CD4-positive, alpha-beta T cell (primary cell): ENCODE measurements at regions not wholly inside any gene's neighbourhood (a gene's known extent, or its start where the extent isn't known, plus 50 kb on each side); places are given as distances from the start of the nearest gene placed in this dataset.

Source experiments
- ATAC-seq: fragments of 200-7000 bp; cut with Tn5 transposase; one replicate; pipeline ENCODE4 v1.10.0; 2022; ENCODE audit warnings: mild to moderate bottlenecking; ENCODE audit not compliant: poor library complexity
- CTCF ChIA-PET: fragments of 350-600 bp; sonication (Branson Sonifier 250); formaldehyde crosslinking; loops from one replicate; lab custom pipeline; 2021; ENCODE audit warnings: antibody characterized with exemption, inconsistent platforms; lab: Charles Lee
- POLR2A ChIA-PET: fragments of 350-600 bp; sonication (Branson Sonifier 250); formaldehyde crosslinking; loops from one replicate; lab custom pipeline; 2021; ENCODE audit warnings: antibody characterized with exemption, inconsistent platforms; lab: Charles Lee
- DNase-seq, 14 experiments: peaks; one replicate each; pipeline ENCODE4 v3.0.0-alpha.2; 2013 to 2020; ENCODE audit warnings: mixed read lengths in 2 of 14
- H3K27ac ChIP-seq, 2 donors: one replicate each; pipeline versions ENCODE4 v1.5.1 to v1.7.0; 2013; ENCODE audit warnings: low read length in 2 of 2, low read depth in 1 of 2, mild to moderate bottlenecking in 1 of 2
- H3K27me3 ChIP-seq, 2 experiments: 1 replicate in 1 of 2; 2 replicates in 1 of 2; pipeline versions ENCODE4 v1.6.1 to v1.7.0; 2013; ENCODE audit warnings: low read length in 2 of 2, control low read depth in 1 of 2, mild to moderate bottlenecking in 1 of 2, moderate library complexity in 1 of 2; ENCODE audit not compliant: insufficient read depth in 2 of 2, control insufficient read depth in 1 of 2
- H3K36me3 ChIP-seq: one replicate; pipeline ENCODE4 v1.6.1; 2013; ENCODE audit warnings: low read length, control low read depth; ENCODE audit not compliant: insufficient read depth
- H3K4me1 ChIP-seq: one replicate; pipeline ENCODE4 v1.6.1; 2013; ENCODE audit warnings: low read length, control low read depth; ENCODE audit not compliant: insufficient read depth
- H3K4me3 ChIP-seq: one replicate; pipeline ENCODE4 v1.5.1; 2013; ENCODE audit warnings: mild to moderate bottlenecking, low read length, moderate library complexity
- H3K9me3 ChIP-seq, 2 experiments: 1 replicate in 1 of 2; 2 replicates in 1 of 2; pipeline versions ENCODE4 v1.6.1 to v1.7.0; 2013; ENCODE audit warnings: low read length in 2 of 2, mild to moderate bottlenecking in 2 of 2, control low read depth in 1 of 2, moderate library complexity in 1 of 2; ENCODE audit not compliant: control insufficient read depth in 1 of 2, insufficient read depth in 1 of 2
- H3K27ac Mint-ChIP-seq: one replicate; pipeline ENCODE4 v1.8.0; 2020; ENCODE audit warnings: mixed read lengths
- H3K27me3 Mint-ChIP-seq: one replicate; pipeline ENCODE4 v1.8.0; 2021; ENCODE audit warnings: mixed read lengths
- H3K36me3 Mint-ChIP-seq: one replicate; pipeline ENCODE4 v1.8.0; 2021; ENCODE audit warnings: low read depth, mixed read lengths
- H3K4me1 Mint-ChIP-seq: one replicate; pipeline ENCODE4 v1.8.0; 2021; ENCODE audit warnings: low read depth, mixed read lengths
- H3K4me3 Mint-ChIP-seq: one replicate; pipeline ENCODE4 v1.8.0; 2020; ENCODE audit warnings: mild to moderate bottlenecking, mixed read lengths
- H3K9me3 Mint-ChIP-seq: one replicate; pipeline ENCODE4 v1.8.0; 2020; ENCODE audit warnings: mixed read lengths
- CTCF ChIP-seq: fragments of 200-600 bp; IDR thresholded peaks from one replicate; pipeline ENCODE4 v1.8.0; 2022; ENCODE audit warnings: antibody characterized with exemption, mild to moderate bottlenecking
- intact Hi-C, 2 experiments: fragments of 100-400 bp; cut with DNase I in 1 of 2; cut with micrococcal nuclease in 1 of 2; formaldehyde crosslinking; loops; one replicate each; pipeline versions ENCODE4 v1.15.1 to v1.9.0; 2023 to 2025; cut with DNase I, micrococcal nuclease

- ChIA-PET POLR2A (no interaction called here), CTCF (no interaction called here)
- H3K36me3 ChIP-seq: no peaks in the 10 kb centered on the region
- no peak overlapping the region for H3K27ac Mint-ChIP-seq
- no peak for ATAC-seq
- no peaks in the 10 kb centered on the region for H3K4me1 ChIP-seq
- peaks cover 2% of the 10 kb centered on the region for H3K9me3 Mint-ChIP-seq
- H3K4me3 Mint-ChIP-seq: no peak overlapping the region
- H3K4me3 ChIP-seq: no peak overlapping the region
- no peak for TF ChIP-seq CTCF
- DNase-seq: no peak
- no peaks in the 10 kb centered on the region for H3K27me3 ChIP-seq
- no peak overlapping the region for H3K27ac ChIP-seq
- H3K4me1 Mint-ChIP-seq: no peaks in the 10 kb centered on the region
- H3K27me3 Mint-ChIP-seq: no peaks in the 10 kb centered on the region
- no peaks in the 10 kb centered on the region for H3K36me3 Mint-ChIP-seq
- intact Hi-C loops: no loop called here
- H3K9me3 ChIP-seq: peaks cover 0 to 3% of the 10 kb centered on the region in 2 experiments
These were observed 722.5 kb downstream of the FAT4 start for GRCh38 chr4:126037231-126037630.

- Mint-ChIP-seq H3K36me3 (no peaks in the 10 kb centered on the region), H3K4me3 (no peak overlapping the region), H3K9me3 (no peaks in the 10 kb centered on the region), H3K27me3 (no peaks in the 10 kb centered on the region), H3K27ac (no peak overlapping the region), H3K4me1 (no peaks in the 10 kb centered on the region)
- H3K9me3 ChIP-seq: peaks cover 0 to 3% of the 10 kb centered on the region in 2 experiments
- no peaks in the 10 kb centered on the region for H3K27me3 ChIP-seq
- H3K4me1 ChIP-seq: no peaks in the 10 kb centered on the region
- ChIA-PET CTCF (no interaction called here), POLR2A (no interaction called here)
- intact Hi-C loops: no loop called here
- no peaks in the 10 kb centered on the region for H3K36me3 ChIP-seq
- no peak overlapping the region for H3K27ac ChIP-seq
- ATAC-seq: no peak
- no peak for DNase-seq
- TF ChIP-seq CTCF: no peak
- no peak overlapping the region for H3K4me3 ChIP-seq
These were observed 723.9 kb downstream of the FAT4 start for GRCh38 chr4:126038502-126039144.

- Mint-ChIP-seq H3K27ac (no peak overlapping the region), H3K4me1 (no peaks in the 10 kb centered on the region), H3K36me3 (no peaks in the 10 kb centered on the region), H3K27me3 (no peaks in the 10 kb centered on the region), H3K9me3 (peaks cover 4% of the 10 kb centered on the region), H3K4me3 (no peak overlapping the region)
- Histone ChIP-seq H3K9me3 (no peaks in the 10 kb centered on the region), H3K36me3 (no peaks in the 10 kb centered on the region), H3K4me1 (no peaks in the 10 kb centered on the region), H3K27ac (no peak overlapping the region), H3K27me3 (no peaks in the 10 kb centered on the region), H3K4me3 (no peak overlapping the region)
- TF ChIP-seq CTCF: no peak
- ATAC-seq (no peak), DNase-seq (no peak)
- CTCF ChIA-PET: no interaction called here
- POLR2A ChIA-PET: no interaction called here
- intact Hi-C loops: no loop called here
These were observed 731.4 kb downstream of the FAT4 start for GRCh38 chr4:126046081-126046614.
